HepG2 (cell line): ENCODE measurements at regions not wholly inside any gene's neighbourhood (a gene's known extent, or its start where the extent isn't known, plus 50 kb on each side); places are given as distances from the start of the nearest gene placed in this dataset.

Experiments
- ATAC-seq: fragments of 200-7000 bp; cut with Tn5 transposase; 3 replicates; pipeline ENCODE4 v1.9.1; 2020; ENCODE audit warnings: mild to moderate bottlenecking, moderate library complexity
- BruUV-seq: library from RNA; stranded (reverse); fragments of 400-500 nt; replicated peaks from 2 replicates; lab custom pipeline; 2021; lab: Mats Ljungman, UMichigan
- CTCF ChIA-PET: fragments of 300-600 bp; formaldehyde crosslinking; extraction: SDS; loops from one replicate; lab custom pipeline; 2021; ENCODE audit warnings: low total read pairs, inconsistent platforms, low intra/inter-chr PET ratio; lab: Yijun Ruan, JAX
- POLR2A ChIA-PET: fragments of 350-600 bp; sonication (Branson Sonifier 250); formaldehyde crosslinking; loops from one replicate; lab custom pipeline; 2020; ENCODE audit warnings: antibody characterized with exemption, inconsistent platforms; lab: Yijun Ruan, JAX
- DNase-seq: peaks from one replicate; pipeline ENCODE4 v3.0.0-alpha.2; 2015; ENCODE audit warnings: low spot score
- FAIRE-seq: peaks from 3 replicates; lab custom pipeline; 2011; peaks lifted over from hg19 to GRCh38; lab: Jason Lieb, UNC
- H2AFZ ChIP-seq: one replicate; pipeline ENCODE4 v1.6.1; 2011; ENCODE audit warnings: low read length, inconsistent platforms
- H3K27ac ChIP-seq: fragments of 300-600 bp; 3 replicates; pipeline ENCODE4 v1.8.0; 2011; ENCODE audit warnings: mixed run types, mild to moderate bottlenecking, mixed read lengths, low read length, inconsistent platforms; ENCODE audit not compliant: insufficient read depth; ENCODE audit errors: extremely low read length
- H3K27me3 ChIP-seq, 2 experiments: fragments of 200-600 bp in 1 of 2; 2 replicates in 1 of 2; 3 replicates in 1 of 2; pipeline versions ENCODE4 v1.6.0 to v1.8.0; 2011; ENCODE audit warnings: low read length in 2 of 2, mild to moderate bottlenecking in 2 of 2, moderate library complexity in 2 of 2, inconsistent platforms in 1 of 2; ENCODE audit not compliant: insufficient read depth in 2 of 2, control insufficient read depth in 1 of 2
- H3K36me3 ChIP-seq, 2 experiments: fragments of 200-600 bp in 1 of 2; replicated peaks in 1 of 2; 2 replicates in 1 of 2; 3 replicates in 1 of 2; pipeline versions ENCODE4 v1.5.1 to v1.8.0; 2011; ENCODE audit warnings: low read length in 2 of 2, inconsistent platforms in 1 of 2; ENCODE audit not compliant: insufficient read depth in 2 of 2, control insufficient read depth in 1 of 2
- H3K4me1 ChIP-seq: 2 replicates; pipeline ENCODE4 v1.5.1; 2012; ENCODE audit warnings: low read length, inconsistent platforms; ENCODE audit not compliant: insufficient read depth
- H3K4me2 ChIP-seq: 2 replicates; pipeline ENCODE4 v1.6.0; 2011; ENCODE audit warnings: low read depth, low read length, inconsistent platforms
- H3K4me3 ChIP-seq, 3 experiments: fragments of 200-600 bp in 1 of 3; sonication (generic), shearing (Covaris generic) in 1 of 3; replicated peaks in 1 of 3; 2 replicates each; pipeline ENCODE4 v1.5.1; 2011 to 2016; ENCODE audit warnings: low read length in 3 of 3, inconsistent platforms in 2 of 3, low read depth in 2 of 3, mild to moderate bottlenecking in 2 of 3, control low read depth in 1 of 3, mixed read lengths in 1 of 3; ENCODE audit not compliant: insufficient read depth in 1 of 3
- H3K79me2 ChIP-seq: one replicate; pipeline ENCODE4 v1.6.1; 2011; ENCODE audit warnings: low read length, inconsistent platforms; ENCODE audit not compliant: insufficient read depth
- H3K9ac ChIP-seq: 2 replicates; pipeline ENCODE4 v1.6.0; 2011; ENCODE audit warnings: mild to moderate bottlenecking, low read depth, low read length, inconsistent platforms; ENCODE audit not compliant: insufficient read depth
- H3K9me3 ChIP-seq: 2 replicates; pipeline ENCODE4 v1.5.1; 2012; ENCODE audit warnings: mild to moderate bottlenecking, low read length
- H4K20me1 ChIP-seq: 2 replicates; pipeline ENCODE4 v1.6.0; 2011; ENCODE audit warnings: inconsistent platforms, mild to moderate bottlenecking, low read length, moderate library complexity; ENCODE audit not compliant: insufficient read depth
- ASH2L ChIP-seq: fragments of 300-600, 200-600 bp; sonication (generic); IDR thresholded peaks from 2 replicates; pipeline ENCODE4 v1.7.0; 2017; ENCODE audit warnings: low read depth, mild to moderate bottlenecking, moderate library complexity, mixed read lengths, low read length; ENCODE audit not compliant: insufficient read length
- CSRNP2 ChIP-seq: sonication (generic); formaldehyde crosslinking; conservative IDR thresholded peaks from 2 replicates; pipeline ENCODE4 v1.8.0; 2022; ENCODE audit warnings: low read depth, missing genetic modification reagents
- IRF1 ChIP-seq: sonication (generic); formaldehyde crosslinking; IDR thresholded peaks from 2 replicates; pipeline ENCODE4 v1.4.0; 2020; ENCODE audit warnings: low read depth, mild to moderate bottlenecking, missing genetic modification reagents
- ISL2 ChIP-seq: sonication (generic); formaldehyde crosslinking; IDR thresholded peaks from 2 replicates; pipeline ENCODE4 v1.5.0; 2020; ENCODE audit warnings: missing genetic modification reagents
- MNT ChIP-seq: fragments of 450-650 bp; IDR thresholded peaks from 2 replicates; pipeline ENCODE4 v1.6.1; 2016
- PHF5A ChIP-seq: IDR thresholded peaks from one replicate; pipeline ENCODE4 v1.6.1; 2018; ENCODE audit warnings: low read depth, missing genetic modification reagents; ENCODE audit not compliant: unreplicated experiment
- PTBP1 ChIP-seq: fragments of 200-400 bp; formaldehyde crosslinking; IDR thresholded peaks from 2 replicates; pipeline ENCODE4 v1.6.1; 2018; ENCODE audit warnings: low read length, low read depth; ENCODE audit not compliant: poor library complexity, severe bottlenecking
- RNF2 ChIP-seq: fragments of 450-650 bp; conservative IDR thresholded peaks from 2 replicates; pipeline ENCODE4 v1.6.1; 2016; ENCODE audit warnings: low read depth
- TEAD2 ChIP-seq: sonication (generic); formaldehyde crosslinking; IDR thresholded peaks from 2 replicates; pipeline ENCODE4 v1.9.0; 2021; ENCODE audit warnings: missing genetic modification reagents
- YY1 ChIP-seq: IDR thresholded peaks from 2 replicates; pipeline ENCODE4 v1.6.1; 2011; ENCODE audit warnings: low read length, low read depth, moderate library complexity, mild to moderate bottlenecking; ENCODE audit not compliant: insufficient read depth, insufficient replicate concordance
- ZBTB4 ChIP-seq: sonication (generic); formaldehyde crosslinking; IDR thresholded peaks from 2 replicates; pipeline ENCODE4 v1.4.0; 2020; ENCODE audit warnings: missing genetic modification reagents, mild to moderate bottlenecking, borderline replicate concordance
- ZNF780A ChIP-seq: sonication (generic); formaldehyde crosslinking; IDR thresholded peaks from 2 replicates; pipeline ENCODE4 v1.8.0; 2022; ENCODE audit warnings: mild to moderate bottlenecking, missing genetic modification reagents, moderate library complexity
- WGBS: methylation state at CpG from one replicate; pipeline ENCODE4 v1.1.6; 2017; ENCODE audit warnings: low lambda C conversion rate; 5-methylcytosine and 5-hydroxymethylcytosine counted together
- in situ Hi-C: cut with HindIII; loops from 2 replicates; pipeline ENCODE4 v1.10.0; 2017; ENCODE audit warnings: low pct_unique_long_range_greater_than_20kb; ENCODE audit not compliant: extremely low pct_ligation_motif_present
- intact Hi-C: fragments of 100-400 bp; cut with micrococcal nuclease; formaldehyde crosslinking; loops from one replicate; pipeline ENCODE4 v1.10.0; 2022; ENCODE audit not compliant: unreplicated experiment

- in situ Hi-C loops: no loop called here
- H3K36me3 ChIP-seq: no peaks in the 10 kb centered on the region
- TF ChIP-seq IRF1 (no peak), ZNF780A (no peak), PHF5A (CRISPR knock-in tag) (no peak), ASH2L (no peak), PTBP1 (no peak), ISL2 (CRISPR knock-in tag) (no peak), YY1 (no peak), RNF2 (no peak), TEAD2 (no peak)
- TF ChIP-seq, all 625 proteins: peak for 0
- no peak for FAIRE-seq
- H3K4me1 ChIP-seq: no peaks in the 10 kb centered on the region
- H3K9ac ChIP-seq: no peak overlapping the region
- CTCF ChIA-PET: no interaction called here
- no peak overlapping the region for H3K27ac ChIP-seq
- H4K20me1 ChIP-seq: no peaks in the 10 kb centered on the region
- peaks cover 15% of the 10 kb centered on the region for H3K9me3 ChIP-seq
- WGBS: 0% methylated on average over 1 of the region's 1 CpG
- H3K27me3 ChIP-seq: no peaks in the 10 kb centered on the region
- no peaks in the 10 kb centered on the region for H3K79me2 ChIP-seq
- ATAC-seq: no peak
- no peak for DNase-seq
- no peak overlapping the region for H3K4me3 ChIP-seq
- H3K4me2 ChIP-seq: no peak overlapping the region
- no TSS peak for BruUV-seq
- intact Hi-C loops: no loop called here
- POLR2A ChIA-PET: no interaction called here
- no peak overlapping the region for H2AFZ ChIP-seq
Observed at GRCh38 chr18:60639836-60640235, 267.3 kb upstream of the MC4R start.

GRCh38 chr18:60643009-60643408 lies 270.4 kb upstream of the MC4R start:
- H2AFZ ChIP-seq: no peak overlapping the region
- POLR2A ChIA-PET: no interaction called here
- in situ Hi-C loops: no loop called here
- peaks cover 9% of the 10 kb centered on the region for H3K9me3 ChIP-seq
- H4K20me1 ChIP-seq: no peaks in the 10 kb centered on the region
- H3K36me3 ChIP-seq: no peaks in the 10 kb centered on the region
- no peak overlapping the region for H3K4me3 ChIP-seq
- ATAC-seq: no peak
- DNase-seq: no peak
- H3K4me2 ChIP-seq: no peak overlapping the region
- 0% methylated on average over 3 of the region's 3 CpGs for WGBS
- intact Hi-C loops: no loop called here
- CTCF ChIA-PET: no interaction called here
- BruUV-seq: no TSS peak
- no peaks in the 10 kb centered on the region for H3K27me3 ChIP-seq
- H3K4me1 ChIP-seq: no peaks in the 10 kb centered on the region
- H3K27ac ChIP-seq: no peak overlapping the region
- FAIRE-seq: no peak
- no peaks in the 10 kb centered on the region for H3K79me2 ChIP-seq
- no peak overlapping the region for H3K9ac ChIP-seq
- TF ChIP-seq ZBTB4 (CRISPR knock-in tag) (no peak), CSRNP2 (CRISPR knock-in tag) (no peak), MNT (no peak)
